ENCODE measurements at regions not wholly inside any gene's neighbourhood (a gene's known extent, or its start where the extent isn't known, plus 50 kb on each side); places are given as distances from the start of the nearest gene placed in this dataset.
A peak's percentile ranks its signal among the peaks of the same experiment; 100 is the strongest.
"Not testable (repeated sequence)": the region's sequence is repeated elsewhere in the genome, so short reads cannot be mapped to it uniquely, and the experiment has no call there.

GRCh38 chr1:196088541-196088940 is 519.7 kb downstream of the KCNT2 start:
- DNase-seq: no peak

GRCh38 chr1:196078691-196079090 is 529.5 kb downstream of the KCNT2 start:
- peak; percentile 4 for DNase-seq

- no peak for DNase-seq
Measured at GRCh38 chr1:196075621-196076020, 532.6 kb downstream of the KCNT2 start.

GRCh38 chr1:196074182-196074581 is 534.1 kb downstream of the KCNT2 start:
- DNase-seq: no peak

- no peak for DNase-seq
Measured at GRCh38 chr1:196071447-196071846, 536.8 kb downstream of the KCNT2 start.

- DNase-seq: no peak
Measured at GRCh38 chr1:196070940-196071339, 537.3 kb downstream of the KCNT2 start.

- no peak for DNase-seq
Measured at GRCh38 chr1:196063952-196064351, 544.3 kb downstream of the KCNT2 start.

GRCh38 chr1:196063294-196063693 is 544.9 kb downstream of the KCNT2 start:
- DNase-seq: peak; percentile 46

GRCh38 chr1:196060539-196060938 is 547.7 kb downstream of the KCNT2 start:
- no peak for DNase-seq

- no peak for DNase-seq
Measured at GRCh38 chr1:196059210-196059609, 549.0 kb downstream of the KCNT2 start.

- DNase-seq: no peak
Measured at GRCh38 chr1:196056966-196057365, 551.3 kb downstream of the KCNT2 start.

- DNase-seq: no peak
Measured at GRCh38 chr1:196049407-196049806, 558.8 kb downstream of the KCNT2 start.

GRCh38 chr1:196043268-196043667 is 565.0 kb downstream of the KCNT2 start:
- DNase-seq: no peak

- peak; percentile 25 for DNase-seq
Measured at GRCh38 chr1:196034080-196034706, 574.0 kb downstream of the KCNT2 start.

GRCh38 chr1:196031387-196031786 is 576.9 kb downstream of the KCNT2 start:
- DNase-seq: not testable (repeated sequence)

GRCh38 chr1:196030455-196030854 is 577.8 kb downstream of the KCNT2 start:
- no peak for DNase-seq

GRCh38 chr1:196029410-196029809 is 578.8 kb downstream of the KCNT2 start:
- DNase-seq: no peak

- DNase-seq: no peak
Measured at GRCh38 chr1:196027127-196027526, 581.1 kb downstream of the KCNT2 start.

GRCh38 chr1:196021174-196021573 is 587.1 kb downstream of the KCNT2 start:
- DNase-seq: not testable (repeated sequence)

GRCh38 chr1:196009362-196009761 is 598.9 kb downstream of the KCNT2 start:
- DNase-seq: no peak

- no peak for DNase-seq
Measured at GRCh38 chr1:196007763-196008162, 600.5 kb downstream of the KCNT2 start.

- no peak for DNase-seq
Measured at GRCh38 chr1:196005426-196005825, 602.8 kb downstream of the KCNT2 start.

GRCh38 chr1:196004388-196004787 is 603.9 kb downstream of the KCNT2 start:
- not testable (repeated sequence) for DNase-seq

GRCh38 chr1:196002906-196003305 is 605.3 kb downstream of the KCNT2 start:
- no peak for DNase-seq

GRCh38 chr1:196002296-196002695 is 605.9 kb downstream of the KCNT2 start:
- not testable (repeated sequence) for DNase-seq

Data from EL (cell line).